ENCODE measurements at regions not wholly inside any gene's neighbourhood (a gene's known extent, or its start where the extent isn't known, plus 50 kb on each side); places are given as distances from the start of the nearest gene placed in this dataset.

DNA sequence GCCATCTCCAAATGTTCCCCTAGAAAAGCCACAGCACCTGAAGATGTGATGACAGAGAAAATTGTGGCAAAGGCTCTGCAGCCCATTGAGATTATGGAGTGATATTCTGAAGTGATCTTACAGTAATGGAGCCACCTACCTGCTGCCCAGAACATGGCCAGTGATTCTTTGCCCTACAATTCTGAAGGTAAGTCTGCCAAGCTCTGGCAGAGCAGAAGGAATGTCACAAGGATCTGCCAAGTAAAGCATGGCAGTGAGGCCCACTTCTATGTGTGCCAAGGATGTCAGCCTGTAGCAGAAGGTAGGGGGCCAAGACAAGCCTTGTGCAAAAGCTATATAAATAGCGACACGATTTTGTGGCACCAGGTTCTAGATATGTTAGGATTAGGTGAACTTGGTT lies 155.1 kb downstream of the RND3 start:
- TF ChIP-seq POLR2A (IDR thresholded peaks at IDR 0.05) = no peak
- TF ChIP-seq, protein P1, sequence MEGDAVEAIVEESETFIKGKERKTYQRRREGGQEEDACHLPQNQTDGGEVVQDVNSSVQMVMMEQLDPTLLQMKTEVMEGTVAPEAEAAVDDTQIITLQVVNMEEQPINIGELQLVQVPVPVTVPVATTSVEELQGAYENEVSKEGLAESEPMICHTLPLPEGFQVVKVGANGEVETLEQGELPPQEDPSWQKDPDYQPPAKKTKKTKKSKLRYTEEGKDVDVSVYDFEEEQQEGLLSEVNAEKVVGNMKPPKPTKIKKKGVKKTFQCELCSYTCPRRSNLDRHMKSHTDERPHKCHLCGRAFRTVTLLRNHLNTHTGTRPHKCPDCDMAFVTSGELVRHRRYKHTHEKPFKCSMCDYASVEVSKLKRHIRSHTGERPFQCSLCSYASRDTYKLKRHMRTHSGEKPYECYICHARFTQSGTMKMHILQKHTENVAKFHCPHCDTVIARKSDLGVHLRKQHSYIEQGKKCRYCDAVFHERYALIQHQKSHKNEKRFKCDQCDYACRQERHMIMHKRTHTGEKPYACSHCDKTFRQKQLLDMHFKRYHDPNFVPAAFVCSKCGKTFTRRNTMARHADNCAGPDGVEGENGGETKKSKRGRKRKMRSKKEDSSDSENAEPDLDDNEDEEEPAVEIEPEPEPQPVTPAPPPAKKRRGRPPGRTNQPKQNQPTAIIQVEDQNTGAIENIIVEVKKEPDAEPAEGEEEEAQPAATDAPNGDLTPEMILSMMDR (IDR thresholded peaks at IDR 0.05) = peak in 1 of 7 experiments; percentile 15
